ENCODE measurements at regions not wholly inside any gene's neighbourhood (a gene's known extent, or its start where the extent isn't known, plus 50 kb on each side); places are given as distances from the start of the nearest gene placed in this dataset.
A peak's percentile ranks its signal among the peaks of the same experiment; 100 is the strongest.

DNA sequence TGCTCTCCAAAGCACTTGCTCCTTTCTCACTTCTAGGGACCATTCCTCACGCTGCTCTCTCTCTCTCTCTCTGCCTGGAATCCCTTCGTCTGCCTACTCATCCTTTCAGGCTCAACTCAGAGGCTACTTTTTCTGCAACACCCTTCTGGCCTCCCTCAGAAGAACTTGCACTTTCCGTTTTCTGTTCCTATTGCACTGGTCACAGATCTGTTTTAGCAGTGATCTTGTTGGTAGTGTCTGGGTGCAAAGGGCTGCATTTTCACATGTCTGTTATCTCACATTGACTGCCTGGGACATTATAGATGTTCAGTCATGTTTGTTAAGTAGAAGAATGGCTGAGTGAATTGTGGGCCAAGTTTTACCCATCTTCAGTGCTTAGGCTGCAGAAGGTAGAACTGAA is 63.5 kb downstream of the RIN2 start:
- TF ChIP-seq, protein P1, sequence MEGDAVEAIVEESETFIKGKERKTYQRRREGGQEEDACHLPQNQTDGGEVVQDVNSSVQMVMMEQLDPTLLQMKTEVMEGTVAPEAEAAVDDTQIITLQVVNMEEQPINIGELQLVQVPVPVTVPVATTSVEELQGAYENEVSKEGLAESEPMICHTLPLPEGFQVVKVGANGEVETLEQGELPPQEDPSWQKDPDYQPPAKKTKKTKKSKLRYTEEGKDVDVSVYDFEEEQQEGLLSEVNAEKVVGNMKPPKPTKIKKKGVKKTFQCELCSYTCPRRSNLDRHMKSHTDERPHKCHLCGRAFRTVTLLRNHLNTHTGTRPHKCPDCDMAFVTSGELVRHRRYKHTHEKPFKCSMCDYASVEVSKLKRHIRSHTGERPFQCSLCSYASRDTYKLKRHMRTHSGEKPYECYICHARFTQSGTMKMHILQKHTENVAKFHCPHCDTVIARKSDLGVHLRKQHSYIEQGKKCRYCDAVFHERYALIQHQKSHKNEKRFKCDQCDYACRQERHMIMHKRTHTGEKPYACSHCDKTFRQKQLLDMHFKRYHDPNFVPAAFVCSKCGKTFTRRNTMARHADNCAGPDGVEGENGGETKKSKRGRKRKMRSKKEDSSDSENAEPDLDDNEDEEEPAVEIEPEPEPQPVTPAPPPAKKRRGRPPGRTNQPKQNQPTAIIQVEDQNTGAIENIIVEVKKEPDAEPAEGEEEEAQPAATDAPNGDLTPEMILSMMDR (IDR thresholded peaks at IDR 0.05; ENCODE audit: extremely low read depth, insufficient read depth, missing control alignments): no peak
- in situ Hi-C loops (cut with MboI; ENCODE audit: low pct_unique_long_range_greater_than_20kb, low sequenced_read_pairs, unreplicated experiment): no loop called here

DNA sequence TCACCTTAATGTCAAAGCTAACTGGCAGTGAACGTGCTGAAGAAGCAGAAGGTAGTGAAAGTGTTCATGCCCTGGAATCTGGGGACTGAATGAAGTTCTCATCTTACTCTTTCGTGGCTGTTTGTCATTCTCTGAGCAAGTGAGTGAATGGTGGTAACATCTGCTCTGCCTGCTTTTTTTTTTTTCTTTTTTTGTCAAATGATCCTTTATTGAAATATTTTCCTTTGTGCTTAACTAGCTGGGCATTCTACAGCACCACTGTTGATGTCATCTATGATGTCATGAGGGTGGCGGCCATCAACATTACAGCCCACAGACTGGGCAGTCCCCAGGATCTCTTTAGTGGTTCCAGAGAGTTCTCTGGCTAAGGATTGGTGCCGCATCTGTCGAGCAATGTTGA is 65.2 kb downstream of the RIN2 start:
- in situ Hi-C loops (cut with MboI; ENCODE audit: low pct_unique_long_range_greater_than_20kb, low sequenced_read_pairs, unreplicated experiment): no loop called here
- DNase-seq (ENCODE audit: low spot score): no peak
- TF ChIP-seq, protein P1 (IDR thresholded peaks at IDR 0.05; ENCODE audit: extremely low read depth, insufficient read depth, missing control alignments): no peak

More for the DNA sequence above, 63.5 kb downstream of the RIN2 start:
- DNase-seq (ENCODE audit: low spot score): peak; percentile 23

DNA sequence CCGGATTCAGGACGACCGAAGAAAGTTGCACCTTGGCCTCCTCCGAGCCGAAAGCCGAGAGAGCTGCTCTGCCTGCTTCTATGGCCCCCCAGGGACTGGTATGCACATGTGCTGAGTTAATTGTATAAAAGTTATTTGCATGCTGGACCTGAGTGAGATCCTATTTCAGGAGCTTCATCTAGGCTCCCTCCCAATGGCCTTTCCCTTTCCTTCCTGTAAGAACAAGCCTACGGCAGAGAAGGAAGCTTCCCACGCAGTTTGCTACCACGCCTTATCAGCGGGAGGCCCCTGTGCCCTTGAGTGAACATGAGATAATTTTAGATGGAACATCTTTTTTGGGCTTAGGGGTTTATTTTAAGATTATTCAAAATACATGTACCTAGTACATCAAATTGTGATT is 65.9 kb downstream of the RIN2 start:
- in situ Hi-C loops (cut with MboI; ENCODE audit: low pct_unique_long_range_greater_than_20kb, low sequenced_read_pairs, unreplicated experiment): no loop called here
- TF ChIP-seq, protein P1 (IDR thresholded peaks at IDR 0.05; ENCODE audit: extremely low read depth, insufficient read depth, missing control alignments): no peak
- DNase-seq (ENCODE audit: low spot score): no peak

DNA sequence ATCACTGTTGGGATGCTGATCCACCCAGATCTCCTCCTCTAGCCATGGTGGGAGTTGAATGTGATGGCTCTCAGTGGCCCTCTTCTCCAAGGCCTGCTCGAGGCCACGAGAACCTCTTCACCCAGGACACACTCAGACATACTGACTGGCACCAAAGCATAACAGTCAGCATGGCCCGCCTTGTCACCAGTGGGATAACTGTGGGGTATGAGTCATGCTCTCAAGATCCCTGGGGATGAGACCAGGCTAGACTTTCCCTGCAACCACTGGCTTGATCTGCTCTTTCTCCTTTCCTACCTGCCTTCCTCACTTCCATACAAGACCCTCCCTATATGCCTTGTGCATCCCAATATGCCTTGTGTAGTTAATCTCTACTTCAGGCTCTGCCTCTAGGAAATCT is 66.8 kb downstream of the RIN2 start:
- TF ChIP-seq, protein P1 (IDR thresholded peaks at IDR 0.05; ENCODE audit: extremely low read depth, insufficient read depth, missing control alignments): no peak
- in situ Hi-C loops (cut with MboI; ENCODE audit: low pct_unique_long_range_greater_than_20kb, low sequenced_read_pairs, unreplicated experiment): no loop called here
- DNase-seq (ENCODE audit: low spot score): no peak

DNA sequence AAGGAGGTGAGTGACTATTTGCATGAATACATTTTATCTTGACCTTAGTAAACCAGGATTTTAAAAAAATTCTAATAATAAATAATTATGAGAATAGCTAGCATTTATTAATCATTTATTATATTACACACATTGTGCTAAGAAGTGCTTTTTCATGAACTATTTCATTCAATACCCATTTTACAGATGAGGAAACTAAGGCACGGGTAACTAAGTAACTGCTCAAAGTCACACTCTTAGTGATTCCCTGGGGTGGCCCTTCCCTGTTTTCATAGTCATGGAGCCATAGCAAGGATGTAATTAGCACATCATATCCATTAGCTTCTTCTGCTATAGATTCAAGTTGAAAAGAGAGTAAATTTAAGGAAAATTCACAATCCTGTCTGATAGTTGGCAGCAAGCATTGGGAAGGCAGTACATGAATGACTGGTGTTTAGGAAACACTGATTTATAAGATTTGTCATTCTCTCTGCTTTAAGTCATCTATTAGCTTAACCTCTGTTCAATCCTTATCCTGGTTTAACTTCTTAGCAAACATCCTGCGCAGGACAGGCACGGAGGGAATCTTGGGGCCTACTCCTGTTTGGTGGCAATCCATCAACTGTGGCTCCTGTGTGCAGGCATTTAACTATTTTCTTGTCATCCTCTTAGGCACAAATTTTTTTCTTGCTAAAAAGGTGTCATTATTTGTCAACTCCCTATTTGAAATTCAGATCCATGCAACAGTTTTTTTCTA is 68.3 kb downstream of the RIN2 start:
- TF ChIP-seq, protein P1 (IDR thresholded peaks at IDR 0.05; ENCODE audit: extremely low read depth, insufficient read depth, missing control alignments): no peak
- DNase-seq (ENCODE audit: low spot score): no peak
- in situ Hi-C loops (cut with MboI; ENCODE audit: low pct_unique_long_range_greater_than_20kb, low sequenced_read_pairs, unreplicated experiment): no loop called here

DNA sequence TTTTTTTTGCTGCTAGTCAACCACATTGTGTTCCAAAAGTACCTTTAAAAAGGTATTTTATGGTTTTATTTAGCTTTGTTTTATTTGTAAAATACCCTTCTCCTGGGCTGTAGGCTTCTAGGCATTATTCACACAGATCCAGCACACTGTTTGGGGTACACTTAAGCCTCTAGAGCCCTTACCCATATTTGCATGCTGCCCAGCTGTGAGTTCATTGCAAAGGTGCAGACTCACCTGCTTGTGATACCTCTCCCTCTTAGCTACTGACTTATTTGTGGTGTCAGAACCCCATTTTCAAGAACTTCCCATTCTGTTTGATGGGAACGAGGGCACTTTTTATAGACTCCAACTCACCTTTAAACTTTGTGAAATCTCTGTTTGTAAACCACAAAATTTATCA is 69.8 kb downstream of the RIN2 start:
- no peak for DNase-seq (ENCODE audit: low spot score)
- in situ Hi-C loops (cut with MboI; ENCODE audit: low pct_unique_long_range_greater_than_20kb, low sequenced_read_pairs, unreplicated experiment): no loop called here
- TF ChIP-seq, protein P1 (IDR thresholded peaks at IDR 0.05; ENCODE audit: extremely low read depth, insufficient read depth, missing control alignments): no peak

Measured in GM13977 (cell line).